ENCODE measurements at regions not wholly inside any gene's neighbourhood (a gene's known extent, or its start where the extent isn't known, plus 50 kb on each side); places are given as distances from the start of the nearest gene placed in this dataset.

GRCh38 chr1:226476066-226476465 is 68.2 kb upstream of the PARP1 start:
- no peaks in the 10 kb centered on the region for H3K9me3 ChIP-seq (ENCODE audit: low read length)
- BruUV-seq (replicated peaks), result no TSS peak
- TF ChIP-seq CTCF (conservative IDR thresholded peaks at IDR 0.05; ENCODE audit: low read depth, low read length) (no peak), EZH2 (IDR thresholded peaks at IDR 0.05; ENCODE audit: low read length, unreplicated experiment) (no peak), EZH2phosphoT487 (IDR thresholded peaks at IDR 0.05; ENCODE audit: borderline replicate concordance, low read length) (no peak)
- no peaks in the 10 kb centered on the region for H3K27me3 ChIP-seq (ENCODE audit: low read length)
- H3K9me2 ChIP-seq (replicated peaks; ENCODE audit: low read length), result no peaks in the 10 kb centered on the region
- ChIA-PET POLR2A (ENCODE audit: unreplicated experiment) (interaction anchor here (0.5 to 1.0 kb wide), 3 partner anchors 47 to 388 kb away, joined by 3 to 4 read pairs (median 3); no protein-coding TSS in a partner anchor), CTCF (interaction anchor here (1.4 kb wide), 1 partner anchor 71 kb away, joined by 6 read pairs; no protein-coding TSS in a partner anchor)
- peaks cover 50% of the 10 kb centered on the region for H3K4me1 ChIP-seq (ENCODE audit: insufficient read depth, low read length)
- DNase-seq (no peak), ATAC-seq (no peak)
- 0 out of 2 replicates have a peak overlapping the region, but pooled peaks have one; percentile 5 for H3K4me3 ChIP-seq (ENCODE audit: low read length)
- peak overlapping the region; percentile 50 for H3K9ac ChIP-seq (ENCODE audit: low read length)
- no peaks in the 10 kb centered on the region for H3K36me3 ChIP-seq (ENCODE audit: low read depth, low read length)
- H3K27ac ChIP-seq (ENCODE audit: low read length), result peak overlapping the region; percentile 85
- H3K4me2 ChIP-seq (ENCODE audit: low read length), result peak overlapping the region; percentile 42
- no peaks in the 10 kb centered on the region for H4K20me1 ChIP-seq (ENCODE audit: low read length)
- intact Hi-C loops (cut with micrococcal nuclease), result loop anchor here (2.0 kb wide), 1 partner anchor 71 kb away; no protein-coding TSS in a partner anchor
- H3F3A ChIP-seq (ENCODE audit: low read length, unreplicated experiment), result no peaks in the 10 kb centered on the region
- H2AFZ ChIP-seq (ENCODE audit: low read length), result peak overlapping the region; percentile 47
- H3K79me2 ChIP-seq (ENCODE audit: low read length), result no peaks in the 10 kb centered on the region

- CTCF ChIA-PET, result interaction anchor here (0.6 to 1.4 kb wide), 2 partner anchors 52 to 71 kb away, joined by 3 to 6 read pairs; no protein-coding TSS in a partner anchor
- H3K4me2 ChIP-seq (ENCODE audit: low read length), result peak overlapping the region; percentile 42
- TF ChIP-seq CTCF (conservative IDR thresholded peaks at IDR 0.05; ENCODE audit: low read depth, low read length) (peak; percentile 44; the same call in 1 of the 2 replicates), EZH2phosphoT487 (IDR thresholded peaks at IDR 0.05; ENCODE audit: borderline replicate concordance, low read length) (no peak), EZH2 (IDR thresholded peaks at IDR 0.05; ENCODE audit: low read length, unreplicated experiment) (no peak)
- no peaks in the 10 kb centered on the region for H3K79me2 ChIP-seq (ENCODE audit: low read length)
- H3K9me2 ChIP-seq (replicated peaks; ENCODE audit: low read length), result no peaks in the 10 kb centered on the region
- intact Hi-C loops (cut with micrococcal nuclease), result loop anchor here (2.0 kb wide), 1 partner anchor 70 kb away; no protein-coding TSS in a partner anchor
- DNase-seq (peak; percentile 96), ATAC-seq (peak; percentile 75)
- peaks cover 51% of the 10 kb centered on the region for H3K4me1 ChIP-seq (ENCODE audit: insufficient read depth, low read length)
- H3F3A ChIP-seq (ENCODE audit: low read length, unreplicated experiment), result no peaks in the 10 kb centered on the region
- H4K20me1 ChIP-seq (ENCODE audit: low read length), result no peaks in the 10 kb centered on the region
- H3K27ac ChIP-seq (ENCODE audit: low read length), result peak overlapping the region; percentile 85
- peak overlapping the region; percentile 50 for H3K9ac ChIP-seq (ENCODE audit: low read length)
- peak overlapping the region; percentile 47 for H2AFZ ChIP-seq (ENCODE audit: low read length)
- no peaks in the 10 kb centered on the region for H3K36me3 ChIP-seq (ENCODE audit: low read depth, low read length)
- H3K4me3 ChIP-seq (ENCODE audit: low read length), result peak overlapping the region; percentile 5; the same call in 1 of the 2 replicates
- BruUV-seq (replicated peaks), result no TSS peak
- no peaks in the 10 kb centered on the region for H3K9me3 ChIP-seq (ENCODE audit: low read length)
- POLR2A ChIA-PET (ENCODE audit: unreplicated experiment), result interaction anchor here (0.5 to 1.0 kb wide), 3 partner anchors 47 to 387 kb away, joined by 3 to 4 read pairs (median 3); no protein-coding TSS in a partner anchor
- H3K27me3 ChIP-seq (ENCODE audit: low read length), result no peaks in the 10 kb centered on the region
Measured at GRCh38 chr1:226476648-226477319, 68.9 kb upstream of the PARP1 start.

All from PC-3 (cell line).